Astrocyte (in vitro differentiated cells and primary cell): ENCODE measurements at regions not wholly inside any gene's neighbourhood (a gene's known extent, or its start where the extent isn't known, plus 50 kb on each side); places are given as distances from the start of the nearest gene placed in this dataset.

ENCODE experiments used
- CTCF ChIP-seq: IDR thresholded peaks from 2 replicates; pipeline ENCODE4 v1.5.1; 2011; ENCODE audit warnings: low read depth, mild to moderate bottlenecking, inconsistent platforms, low read length, moderate library complexity; ENCODE audit not compliant: insufficient read depth
- EZH2 ChIP-seq: IDR thresholded peaks from 2 replicates; pipeline ENCODE4 v1.6.1; 2012; ENCODE audit warnings: mild to moderate bottlenecking, low read length, inconsistent platforms; ENCODE audit not compliant: insufficient read depth

GRCh38 chr10:124236136-124236535, 142.7 kb upstream of the CHST15 start:
- TF ChIP-seq CTCF (no peak), EZH2 (no peak)
